H9 (cell line): ENCODE measurements at regions not wholly inside any gene's neighbourhood (a gene's known extent, or its start where the extent isn't known, plus 50 kb on each side); places are given as distances from the start of the nearest gene placed in this dataset.

ENCODE experiments used
- DNase-seq: peaks from one replicate; pipeline ENCODE4 v3.0.0-alpha.2; 2017
- H2AFZ ChIP-seq: one replicate; pipeline ENCODE4 v1.6.1; 2013; ENCODE audit warnings: mild to moderate bottlenecking, low read length, control low read depth, moderate library complexity
- H2AK5ac ChIP-seq: 2 replicates; pipeline ENCODE4 v1.6.1; 2013; ENCODE audit warnings: low read length, control low read depth, mixed read lengths; ENCODE audit not compliant: insufficient read length
- H2BK120ac ChIP-seq: one replicate; pipeline ENCODE4 v1.6.1; 2013; ENCODE audit warnings: low read depth, mild to moderate bottlenecking, low read length, control low read depth, inconsistent platforms; ENCODE audit not compliant: poor library complexity, severe bottlenecking
- H2BK12ac ChIP-seq: 2 replicates; pipeline ENCODE4 v1.6.1; 2013; ENCODE audit warnings: low read length, control low read depth, mixed read lengths, low read depth; ENCODE audit not compliant: insufficient read length
- H2BK15ac ChIP-seq: 2 replicates; pipeline ENCODE4 v1.6.1; 2013; ENCODE audit warnings: low read depth, low read length, control low read depth
- H2BK20ac ChIP-seq: one replicate; pipeline ENCODE4 v1.6.1; 2013; ENCODE audit warnings: low read depth, mild to moderate bottlenecking, low read length, control low read depth, inconsistent platforms; ENCODE audit not compliant: poor library complexity, severe bottlenecking
- H2BK5ac ChIP-seq: 2 replicates; pipeline ENCODE4 v1.6.1; 2013; ENCODE audit warnings: low read length, control low read depth, mixed read lengths; ENCODE audit not compliant: insufficient read length
- H3K14ac ChIP-seq: 2 replicates; pipeline ENCODE4 v1.6.1; 2013; ENCODE audit warnings: low read length, control low read depth; ENCODE audit not compliant: insufficient read depth
- H3K18ac ChIP-seq: 2 replicates; pipeline ENCODE4 v1.6.1; 2013; ENCODE audit warnings: low read depth, mild to moderate bottlenecking, mixed read lengths, low read length, control low read depth; ENCODE audit not compliant: insufficient read length
- H3K23ac ChIP-seq: 2 replicates; pipeline ENCODE4 v1.6.1; 2013; ENCODE audit warnings: low read length, control low read depth, mixed read lengths, low read depth; ENCODE audit not compliant: insufficient read length
- H3K23me2 ChIP-seq: 2 replicates; pipeline ENCODE4 v1.6.1; 2013; ENCODE audit warnings: low read depth, mild to moderate bottlenecking, mixed read lengths, low read length, control low read depth; ENCODE audit not compliant: insufficient read length, poor library complexity, severe bottlenecking
- H3K27ac ChIP-seq: 2 replicates; pipeline ENCODE4 v1.5.1; 2013; ENCODE audit warnings: low read length, control low read depth, mixed read lengths, low read depth; ENCODE audit not compliant: insufficient read length
- H3K27me3 ChIP-seq: 2 replicates; pipeline ENCODE4 v1.6.1; 2013; ENCODE audit warnings: low read length, control low read depth, inconsistent platforms; ENCODE audit not compliant: insufficient read depth
- H3K4ac ChIP-seq: 2 replicates; pipeline ENCODE4 v1.6.1; 2013; ENCODE audit warnings: low read depth, mild to moderate bottlenecking, control low read depth, inconsistent platforms, low read length, moderate library complexity
- H3K4me1 ChIP-seq: 2 replicates; pipeline ENCODE4 v1.6.1; 2013; ENCODE audit warnings: low read length, control low read depth, inconsistent platforms; ENCODE audit not compliant: insufficient read depth
- H3K4me2 ChIP-seq: 2 replicates; pipeline ENCODE4 v1.6.1; 2013; ENCODE audit warnings: low read length, control low read depth, mixed read lengths; ENCODE audit not compliant: insufficient read length, insufficient read depth
- H3K56ac ChIP-seq: 2 replicates; pipeline ENCODE4 v1.6.1; 2013; ENCODE audit warnings: low read depth, mild to moderate bottlenecking, mixed read lengths, low read length, control low read depth; ENCODE audit not compliant: insufficient read length
- H3K79me1 ChIP-seq: 2 replicates; pipeline ENCODE4 v1.6.1; 2013; ENCODE audit warnings: low read depth, mild to moderate bottlenecking, moderate library complexity, low read length, control low read depth, inconsistent platforms; ENCODE audit not compliant: insufficient read depth, poor library complexity, severe bottlenecking
- H3K79me2 ChIP-seq: 2 replicates; pipeline ENCODE4 v1.6.1; 2013; ENCODE audit warnings: low read length, control low read depth, inconsistent platforms; ENCODE audit not compliant: insufficient read depth
- H3K9ac ChIP-seq: 2 replicates; pipeline ENCODE4 v1.6.1; 2013; ENCODE audit warnings: low read length, control low read depth, mixed read lengths; ENCODE audit not compliant: insufficient read length; ENCODE audit errors: extremely low read depth
- H3K9me3 ChIP-seq: one replicate; pipeline ENCODE4 v1.6.1; 2013; ENCODE audit warnings: low read depth, low read length, inconsistent platforms; ENCODE audit not compliant: control insufficient read depth
- H3T11ph ChIP-seq: one replicate; pipeline ENCODE4 v1.6.1; 2013; ENCODE audit warnings: mild to moderate bottlenecking, low read length, control low read depth, inconsistent platforms
- H4K20me1 ChIP-seq: one replicate; pipeline ENCODE4 v1.6.1; 2013; ENCODE audit not compliant: control insufficient read depth, insufficient read length, insufficient read depth
- H4K5ac ChIP-seq: 2 replicates; pipeline ENCODE4 v1.6.1; 2013; ENCODE audit warnings: low read depth, mild to moderate bottlenecking, mixed read lengths, low read length, control low read depth; ENCODE audit not compliant: insufficient read length
- H4K8ac ChIP-seq: replicated peaks from 2 replicates; pipeline ENCODE4 v1.6.1; 2013; ENCODE audit warnings: low read length, control low read depth, mixed read lengths, low read depth; ENCODE audit not compliant: insufficient read length
- H4K91ac ChIP-seq: 2 replicates; pipeline ENCODE4 v1.6.1; 2013; ENCODE audit warnings: low read depth, mild to moderate bottlenecking, moderate library complexity, mixed read lengths, low read length, control low read depth; ENCODE audit not compliant: insufficient read length
- H3K27ac Mint-ChIP-seq, 3 experiments: 2 replicates in 2 of 3; 3 replicates in 1 of 3; pipeline ENCODE4 v1.8.0; 2020 to 2021; ENCODE audit warnings: mixed read lengths in 3 of 3, mild to moderate bottlenecking in 1 of 3, moderate library complexity in 1 of 3
- H3K27me3 Mint-ChIP-seq: 2 replicates; pipeline ENCODE4 v1.8.0; 2021; ENCODE audit warnings: low read depth, mild to moderate bottlenecking, moderate library complexity, mixed read lengths
- H3K36me3 Mint-ChIP-seq, 3 experiments: 2 replicates in 2 of 3; 3 replicates in 1 of 3; pipeline ENCODE4 v1.8.0; 2020 to 2021; ENCODE audit warnings: low read depth in 3 of 3, mixed read lengths in 3 of 3; ENCODE audit not compliant: insufficient read depth in 1 of 3
- H3K4me1 Mint-ChIP-seq, 2 experiments: 2 replicates each; pipeline ENCODE4 v1.8.0; 2020; ENCODE audit warnings: mixed read lengths in 2 of 2
- H3K4me3 Mint-ChIP-seq, 2 experiments: 2 replicates in 1 of 2; 3 replicates in 1 of 2; pipeline ENCODE4 v1.8.0; 2020 to 2021; ENCODE audit warnings: mild to moderate bottlenecking in 2 of 2, mixed read lengths in 2 of 2, moderate library complexity in 1 of 2
- H3K9me3 Mint-ChIP-seq, 2 experiments: 2 replicates in 1 of 2; 3 replicates in 1 of 2; pipeline ENCODE4 v1.8.0; 2020; ENCODE audit warnings: mild to moderate bottlenecking in 2 of 2, mixed read lengths in 2 of 2, moderate library complexity in 1 of 2
- WGBS: extraction: QIAGEN DNeasy Blood & Tissue Kit; methylation state at CpG from one replicate; pipeline ENCODE4 v1.1.7; 2013; ENCODE audit warnings: missing lambda C conversion rate, low lambda C conversion rate, mixed read lengths; ENCODE audit not compliant: insufficient read length; ENCODE audit errors: extremely low coverage; 5-methylcytosine and 5-hydroxymethylcytosine counted together
- TF ChIP-seq, protein P1 (sequence below): fragments of 200-600 bp; sonication (generic); conservative IDR thresholded peaks from 3 replicates; pipeline ENCODE4 v1.8.0; 2021; ENCODE audit warnings: antibody characterized with exemption, mild to moderate bottlenecking

DNA sequence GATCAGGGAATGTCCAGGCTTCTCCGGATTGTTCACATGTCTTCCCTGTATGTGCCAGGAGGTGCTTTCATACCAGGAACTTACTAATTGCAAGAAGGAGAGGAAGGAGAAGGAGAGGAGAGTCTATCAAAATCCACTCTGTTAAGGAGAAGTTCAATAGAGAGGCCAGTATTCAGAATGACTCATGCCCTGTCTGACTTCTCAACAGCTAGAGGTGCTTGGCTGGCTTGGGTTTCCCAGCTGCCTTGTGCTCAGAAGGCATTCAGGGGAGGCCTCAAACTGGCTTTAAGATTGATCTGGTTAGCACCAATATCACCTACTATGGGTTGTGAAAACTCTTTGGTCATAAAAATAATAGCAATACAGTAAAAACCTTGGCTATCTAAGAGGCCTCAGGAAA lies 167.9 kb upstream of the GLRA1 start:
- no peak overlapping the region for H4K5ac ChIP-seq
- H3K23me2 ChIP-seq, result no peaks in the 10 kb centered on the region
- Mint-ChIP-seq H3K4me1 (peaks cover 14 to 17% of the 10 kb centered on the region in 2 experiments), H3K27ac (no peak overlapping the region), H3K9me3 (no peaks in the 10 kb centered on the region), H3K36me3 (no peaks in the 10 kb centered on the region), H3K27me3 (peaks cover 6% of the 10 kb centered on the region), H3K4me3 (no peak overlapping the region)
- no peak overlapping the region for H2BK20ac ChIP-seq
- H3K27ac ChIP-seq, result no peak overlapping the region
- no peak overlapping the region for H3K18ac ChIP-seq
- no peak overlapping the region for H3T11ph ChIP-seq
- no peaks in the 10 kb centered on the region for H3K27me3 ChIP-seq
- peaks cover 4% of the 10 kb centered on the region; the same call in 1 of the 2 replicates for H3K4me1 ChIP-seq
- H3K56ac ChIP-seq, result no peak overlapping the region
- no peaks in the 10 kb centered on the region for H3K79me2 ChIP-seq
- H4K91ac ChIP-seq, result no peak overlapping the region
- H4K8ac ChIP-seq, result no peak overlapping the region
- no peak overlapping the region for H2BK15ac ChIP-seq
- no peak overlapping the region for H3K4me2 ChIP-seq
- no peak overlapping the region for H3K9ac ChIP-seq
- no CpG with 5 or more reads among the region's 1 CpG for WGBS
- H3K14ac ChIP-seq, result no peak overlapping the region
- no peaks in the 10 kb centered on the region for H3K9me3 ChIP-seq
- TF ChIP-seq, protein P1, sequence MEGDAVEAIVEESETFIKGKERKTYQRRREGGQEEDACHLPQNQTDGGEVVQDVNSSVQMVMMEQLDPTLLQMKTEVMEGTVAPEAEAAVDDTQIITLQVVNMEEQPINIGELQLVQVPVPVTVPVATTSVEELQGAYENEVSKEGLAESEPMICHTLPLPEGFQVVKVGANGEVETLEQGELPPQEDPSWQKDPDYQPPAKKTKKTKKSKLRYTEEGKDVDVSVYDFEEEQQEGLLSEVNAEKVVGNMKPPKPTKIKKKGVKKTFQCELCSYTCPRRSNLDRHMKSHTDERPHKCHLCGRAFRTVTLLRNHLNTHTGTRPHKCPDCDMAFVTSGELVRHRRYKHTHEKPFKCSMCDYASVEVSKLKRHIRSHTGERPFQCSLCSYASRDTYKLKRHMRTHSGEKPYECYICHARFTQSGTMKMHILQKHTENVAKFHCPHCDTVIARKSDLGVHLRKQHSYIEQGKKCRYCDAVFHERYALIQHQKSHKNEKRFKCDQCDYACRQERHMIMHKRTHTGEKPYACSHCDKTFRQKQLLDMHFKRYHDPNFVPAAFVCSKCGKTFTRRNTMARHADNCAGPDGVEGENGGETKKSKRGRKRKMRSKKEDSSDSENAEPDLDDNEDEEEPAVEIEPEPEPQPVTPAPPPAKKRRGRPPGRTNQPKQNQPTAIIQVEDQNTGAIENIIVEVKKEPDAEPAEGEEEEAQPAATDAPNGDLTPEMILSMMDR, result no peak
- H2BK12ac ChIP-seq, result no peak overlapping the region
- no peak overlapping the region for H2BK120ac ChIP-seq
- H2BK5ac ChIP-seq, result no peak overlapping the region
- H3K79me1 ChIP-seq, result no peaks in the 10 kb centered on the region
- H2AFZ ChIP-seq, result no peak overlapping the region
- H4K20me1 ChIP-seq, result no peaks in the 10 kb centered on the region
- no peak overlapping the region for H3K4ac ChIP-seq
- no peak for DNase-seq
- no peak overlapping the region for H2AK5ac ChIP-seq
- H3K23ac ChIP-seq, result no peak overlapping the region
